Transverse colon (tissue), 4 donors: ENCODE measurements at regions not wholly inside any gene's neighbourhood (a gene's known extent, or its start where the extent isn't known, plus 50 kb on each side); places are given as distances from the start of the nearest gene placed in this dataset.

ENCODE experiments used
- DNase-seq: peaks from one replicate; pipeline ENCODE4 v3.0.0-alpha.2; 2019
- H3K27ac ChIP-seq, 4 donors: fragments of 200-600 bp; sonication (generic); 2 replicates each; pipeline ENCODE4 v1.5.1; 2016 to 2018; ENCODE audit warnings: inconsistent platforms in 4 of 4
- H3K27me3 ChIP-seq: fragments of 200-600 bp; sonication (generic); 2 replicates; pipeline ENCODE4 v1.5.1; 2017; ENCODE audit warnings: inconsistent platforms
- H3K36me3 ChIP-seq, 4 donors: fragments of 200-600 bp; sonication (generic); 2 replicates each; pipeline ENCODE4 v1.5.1; 2017 to 2019; ENCODE audit warnings: inconsistent platforms in 4 of 4
- H3K4me1 ChIP-seq, 4 donors: fragments of 200-600 bp; sonication (generic); 2 replicates each; pipeline ENCODE4 v1.5.1; 2017 to 2020; ENCODE audit warnings: inconsistent platforms in 4 of 4
- H3K4me3 ChIP-seq, 4 donors: fragments of 200-600 bp; sonication (generic); 1 replicate in 1 of 4; 2 replicates in 3 of 4; pipeline versions ENCODE4 v1.5.1 to v1.6.1; 2017 to 2019; ENCODE audit warnings: inconsistent platforms in 4 of 4
- H3K9me3 ChIP-seq, 2 donors: fragments of 200-600 bp; sonication (generic); 2 replicates each; pipeline ENCODE4 v1.5.1; 2017 to 2019; ENCODE audit warnings: inconsistent platforms in 2 of 2
- EP300 ChIP-seq: sonication (generic); formaldehyde crosslinking; IDR thresholded peaks from one replicate; pipeline ENCODE4 v1.6.1; 2017; ENCODE audit warnings: antibody characterized with exemption, low read depth
- POLR2A ChIP-seq: fragments of 450-650 bp; IDR thresholded peaks from one replicate; pipeline ENCODE4 v1.6.1; 2016; ENCODE audit warnings: antibody characterized with exemption, mild to moderate bottlenecking, moderate library complexity
- POLR2AphosphoS5 ChIP-seq, 3 donors: sonication (generic); formaldehyde crosslinking; IDR thresholded peaks; one replicate each; pipeline ENCODE4 v1.6.1; 2016; ENCODE audit warnings: antibody characterized with exemption in 3 of 3
- WGBS, 2 donors: methylation state at CpG; one replicate each; pipeline ENCODE4 v1.1.5; 2018; ENCODE audit warnings: low coverage in 1 of 2; 5-methylcytosine and 5-hydroxymethylcytosine counted together
- in situ Hi-C, 4 donors: fragments of 200-750 bp; cut with MboI; loops; one replicate each; pipeline versions ENCODE4 v1.15.0 to v1.15.1; 2017; ENCODE audit warnings: low sequenced_read_pairs in 3 of 4, low pct_ligation_motif_present in 1 of 4, low pct_unique_long_range_greater_than_20kb in 1 of 4
- intact Hi-C: fragments of 100-400 bp; cut with DNase I; formaldehyde crosslinking; loops from one replicate; pipeline ENCODE4 v1.15.1; 2023; ENCODE audit warnings: low total_unique reads
- TF ChIP-seq, protein P1 (sequence below), 5 experiments: fragments of 200-600 bp in 3 of 5; fragments of 450-650 bp in 2 of 5; sonication (generic) in 3 of 5; IDR thresholded peaks; 1 replicate in 2 of 5; 2 replicates in 3 of 5; pipeline ENCODE4 v1.5.1; 2016 to 2017; ENCODE audit warnings: antibody characterized with exemption in 5 of 5, inconsistent platforms in 3 of 5, mild to moderate bottlenecking in 2 of 5, moderate library complexity in 1 of 5

DNA sequence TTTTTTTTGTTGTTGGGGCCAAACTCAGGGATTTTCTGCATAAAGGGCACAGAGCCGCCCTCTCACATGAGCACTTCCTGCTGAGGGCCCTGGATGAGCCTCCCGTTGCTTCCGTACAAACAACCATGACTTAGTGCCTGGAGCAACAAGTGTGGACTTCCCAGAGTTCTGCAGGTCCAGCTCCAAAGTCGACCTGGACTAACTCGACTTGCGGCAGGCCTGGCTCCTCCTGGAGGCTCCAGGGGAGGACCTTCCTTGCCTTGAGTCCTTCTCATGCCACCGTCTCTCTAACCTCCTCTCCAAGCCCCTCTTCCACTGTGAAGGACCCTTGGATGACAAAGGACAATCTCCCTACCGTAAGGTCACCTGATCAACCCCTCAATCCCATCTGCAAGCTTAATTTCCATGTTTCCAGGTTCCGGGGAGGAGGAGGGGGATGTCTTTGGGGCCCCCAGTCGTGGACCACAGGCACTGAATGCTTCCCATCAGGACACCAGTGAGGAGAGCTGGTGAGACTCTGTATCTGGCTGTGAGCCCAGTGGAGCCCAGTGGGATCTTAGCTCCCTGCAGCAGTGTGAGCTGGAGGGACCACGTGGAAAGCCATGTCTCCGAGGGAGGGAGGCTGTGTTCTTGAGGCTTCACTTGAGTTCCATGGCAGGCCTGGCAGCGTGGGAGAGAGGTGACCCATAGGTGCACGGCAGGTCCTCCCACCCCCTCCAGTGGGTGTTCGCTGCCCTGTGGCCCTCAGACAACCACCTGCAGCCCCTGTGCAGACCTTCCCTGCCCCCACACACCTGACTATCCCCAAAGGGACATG, 199.5 kb upstream of the PPP2R2D start:
- no peak overlapping the region for H3K27ac ChIP-seq
- H3K4me1 ChIP-seq: no peaks in the 10 kb centered on the region
- intact Hi-C loops (no loop called here), in situ Hi-C loops (no loop called here)
- DNase-seq: no peak
- H3K4me3 ChIP-seq: no peak overlapping the region
- H3K9me3 ChIP-seq: no peaks in the 10 kb centered on the region
- no peaks in the 10 kb centered on the region for H3K36me3 ChIP-seq
- 80 to 83% methylated on average over 2 to 10 of the region's 15 CpGs for WGBS, 2 donors
- H3K27me3 ChIP-seq: no peaks in the 10 kb centered on the region
- no peak for TF ChIP-seq POLR2AphosphoS5 (IDR thresholded peaks at IDR 0.05)

DNA sequence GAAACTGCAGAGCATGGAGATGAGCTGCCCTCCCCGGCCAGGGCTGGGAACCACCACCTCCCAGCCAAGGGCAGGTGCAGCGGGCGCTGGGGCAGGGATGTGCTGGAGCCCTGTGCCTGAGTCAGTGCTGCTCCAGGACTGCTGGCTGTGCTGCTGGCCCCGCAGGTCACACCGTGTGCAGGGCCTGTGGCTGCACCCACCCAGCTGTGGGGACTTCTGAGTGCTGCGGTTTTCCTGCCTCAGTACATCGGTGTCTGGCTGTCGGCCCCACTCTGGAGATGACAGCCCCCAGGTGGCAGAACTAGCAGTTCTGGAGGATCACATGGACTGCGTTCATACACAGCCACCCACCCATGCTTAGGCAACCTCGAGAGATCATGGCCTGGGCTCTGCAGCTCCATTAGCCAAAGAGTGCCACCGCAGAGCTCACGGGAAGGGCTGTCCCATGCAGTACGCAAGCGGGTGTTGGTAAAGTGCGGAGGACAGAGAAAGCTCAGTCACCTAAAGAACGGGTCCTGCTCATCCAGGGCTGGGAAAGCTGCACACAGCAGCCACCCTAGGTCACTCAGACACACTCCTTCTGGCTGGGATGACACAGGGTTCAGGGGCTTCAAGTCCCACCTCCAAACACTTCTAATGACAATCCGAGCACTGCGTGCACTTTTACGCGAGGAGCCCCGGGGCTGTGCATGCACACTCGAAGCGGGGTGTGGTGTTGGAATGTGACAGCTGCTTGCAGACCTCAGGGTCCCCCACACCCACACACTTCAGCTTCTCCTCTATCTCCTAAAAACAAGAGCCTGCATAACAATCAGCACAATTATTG, 198.1 kb upstream of the PPP2R2D start:
- in situ Hi-C loops (no loop called here), intact Hi-C loops (no loop called here)
- no peaks in the 10 kb centered on the region for H3K4me1 ChIP-seq
- H3K27ac ChIP-seq: no peak overlapping the region
- no peaks in the 10 kb centered on the region for H3K36me3 ChIP-seq
- no peak overlapping the region for H3K4me3 ChIP-seq
- WGBS, 2 donors: 74 to 80% methylated on average over 6 to 23 of the region's 23 CpGs
- DNase-seq: no peak
- TF ChIP-seq, protein P1, sequence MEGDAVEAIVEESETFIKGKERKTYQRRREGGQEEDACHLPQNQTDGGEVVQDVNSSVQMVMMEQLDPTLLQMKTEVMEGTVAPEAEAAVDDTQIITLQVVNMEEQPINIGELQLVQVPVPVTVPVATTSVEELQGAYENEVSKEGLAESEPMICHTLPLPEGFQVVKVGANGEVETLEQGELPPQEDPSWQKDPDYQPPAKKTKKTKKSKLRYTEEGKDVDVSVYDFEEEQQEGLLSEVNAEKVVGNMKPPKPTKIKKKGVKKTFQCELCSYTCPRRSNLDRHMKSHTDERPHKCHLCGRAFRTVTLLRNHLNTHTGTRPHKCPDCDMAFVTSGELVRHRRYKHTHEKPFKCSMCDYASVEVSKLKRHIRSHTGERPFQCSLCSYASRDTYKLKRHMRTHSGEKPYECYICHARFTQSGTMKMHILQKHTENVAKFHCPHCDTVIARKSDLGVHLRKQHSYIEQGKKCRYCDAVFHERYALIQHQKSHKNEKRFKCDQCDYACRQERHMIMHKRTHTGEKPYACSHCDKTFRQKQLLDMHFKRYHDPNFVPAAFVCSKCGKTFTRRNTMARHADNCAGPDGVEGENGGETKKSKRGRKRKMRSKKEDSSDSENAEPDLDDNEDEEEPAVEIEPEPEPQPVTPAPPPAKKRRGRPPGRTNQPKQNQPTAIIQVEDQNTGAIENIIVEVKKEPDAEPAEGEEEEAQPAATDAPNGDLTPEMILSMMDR (IDR thresholded peaks at IDR 0.05): no peak
- TF ChIP-seq POLR2A (no peak), POLR2AphosphoS5 (IDR thresholded peaks at IDR 0.05) (no peak), EP300 (no peak)
- H3K9me3 ChIP-seq: peaks cover 0 to 5% of the 10 kb centered on the region in 2 donors
- H3K27me3 ChIP-seq: no peaks in the 10 kb centered on the region

DNA sequence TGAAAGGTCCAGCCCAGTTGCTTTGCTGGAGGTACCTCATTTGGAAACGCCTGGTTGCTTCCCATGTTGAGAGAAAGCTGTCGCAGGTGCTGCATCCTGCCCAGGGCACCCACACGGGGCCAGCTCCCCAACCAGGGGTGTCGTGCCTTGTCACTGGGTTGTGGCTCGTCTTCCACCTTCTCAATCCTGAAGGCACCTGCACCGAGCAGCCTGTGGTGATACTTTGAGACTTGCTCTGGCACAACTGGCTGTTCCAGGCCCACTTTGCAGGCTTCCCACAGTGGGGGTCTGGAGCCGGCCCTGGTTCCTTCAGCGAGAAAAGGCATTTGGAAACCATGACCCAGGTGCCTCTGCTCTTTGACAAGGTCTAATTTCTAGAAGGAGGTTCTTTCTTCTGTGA, 197.3 kb upstream of the PPP2R2D start:
- no peaks in the 10 kb centered on the region for H3K27me3 ChIP-seq
- in situ Hi-C loops: no loop called here
- H3K4me3 ChIP-seq: no peak overlapping the region
- H3K36me3 ChIP-seq: no peaks in the 10 kb centered on the region
- H3K9me3 ChIP-seq: peaks cover 0 to 5% of the 10 kb centered on the region in 2 donors
- WGBS, 2 donors: 78% methylated on average over 8 of the region's 8 CpGs; no CpG with 5 or more reads in 1 of the 2 donors
- no peak for TF ChIP-seq EP300
- no peak for TF ChIP-seq POLR2AphosphoS5 (IDR thresholded peaks at IDR 0.05)
- TF ChIP-seq, protein P1 (IDR thresholded peaks at IDR 0.05): no peak
- TF ChIP-seq POLR2A: no peak
- intact Hi-C loops: no loop called here
- H3K27ac ChIP-seq: no peak overlapping the region
- H3K4me1 ChIP-seq: no peaks in the 10 kb centered on the region
- no peak for DNase-seq

DNA sequence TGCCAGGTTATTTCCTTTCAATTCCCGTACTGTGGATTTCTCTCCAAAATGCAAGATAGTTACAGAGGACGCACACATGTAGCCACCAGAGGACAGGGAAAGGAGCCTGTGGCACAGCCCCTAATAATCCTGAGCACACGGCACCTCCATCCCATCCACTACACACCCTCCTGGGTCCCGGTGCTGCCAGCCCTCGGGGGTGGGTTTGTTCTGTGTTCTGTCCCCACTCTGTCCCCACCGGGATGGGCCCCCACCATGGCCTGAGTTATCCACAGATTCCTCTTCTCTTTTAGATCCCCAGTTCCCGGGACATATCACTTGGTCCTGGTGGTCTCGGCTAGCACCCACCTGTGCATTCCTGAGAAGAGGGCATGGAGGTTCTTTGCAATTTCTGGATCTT, 196.9 kb upstream of the PPP2R2D start:
- WGBS, 2 donors: 80 to 89% methylated on average over 1 to 8 of the region's 8 CpGs
- no peaks in the 10 kb centered on the region for H3K27me3 ChIP-seq
- intact Hi-C loops: no loop called here
- H3K27ac ChIP-seq: no peak overlapping the region
- DNase-seq: no peak
- H3K4me1 ChIP-seq: no peaks in the 10 kb centered on the region
- no peaks in the 10 kb centered on the region for H3K36me3 ChIP-seq
- in situ Hi-C loops: no loop called here
- H3K4me3 ChIP-seq: no peak overlapping the region
- TF ChIP-seq, protein P1 (IDR thresholded peaks at IDR 0.05): no peak
- TF ChIP-seq EP300: no peak
- no peak for TF ChIP-seq POLR2A
- TF ChIP-seq POLR2AphosphoS5 (IDR thresholded peaks at IDR 0.05): no peak
- peaks cover 0 to 5% of the 10 kb centered on the region in 2 donors for H3K9me3 ChIP-seq
